HUDEP-2 (cell line): ENCODE measurements at regions not wholly inside any gene's neighbourhood (a gene's known extent, or its start where the extent isn't known, plus 50 kb on each side); places are given as distances from the start of the nearest gene placed in this dataset.
"Not testable (repeated sequence)": the region's sequence is repeated elsewhere in the genome, so short reads cannot be mapped to it uniquely, and the experiment has no call there.

Experiments
- DNase-seq, 76 experiments: peaks; one replicate each; lab custom pipeline; 2025; ENCODE audit not compliant: unreplicated experiment in 76 of 76; lab: John Stamatoyannopoulos, UW

DNA sequence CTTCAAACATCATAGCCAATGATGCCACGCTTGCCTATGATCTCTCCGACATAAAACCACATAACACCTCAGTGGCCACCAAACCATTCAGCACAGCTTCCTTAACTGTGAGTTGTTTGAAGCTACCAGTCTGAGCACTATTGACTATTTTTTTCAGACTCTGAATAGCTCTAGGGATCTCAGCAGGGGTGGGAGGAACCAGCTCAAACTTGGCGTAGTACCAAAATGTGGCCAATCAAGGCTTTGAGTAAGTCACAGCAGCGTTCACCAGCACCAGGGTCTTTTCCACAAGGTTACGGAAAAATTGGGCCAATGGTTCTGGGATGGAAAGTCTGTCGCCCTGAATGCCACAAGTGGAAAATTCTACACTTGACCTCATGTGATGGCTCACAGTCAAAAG, 70.6 kb downstream of the SMPDL3A start:
- DNase-seq: peak in 2 of 76 experiments; percentile 2 to 7

DNA sequence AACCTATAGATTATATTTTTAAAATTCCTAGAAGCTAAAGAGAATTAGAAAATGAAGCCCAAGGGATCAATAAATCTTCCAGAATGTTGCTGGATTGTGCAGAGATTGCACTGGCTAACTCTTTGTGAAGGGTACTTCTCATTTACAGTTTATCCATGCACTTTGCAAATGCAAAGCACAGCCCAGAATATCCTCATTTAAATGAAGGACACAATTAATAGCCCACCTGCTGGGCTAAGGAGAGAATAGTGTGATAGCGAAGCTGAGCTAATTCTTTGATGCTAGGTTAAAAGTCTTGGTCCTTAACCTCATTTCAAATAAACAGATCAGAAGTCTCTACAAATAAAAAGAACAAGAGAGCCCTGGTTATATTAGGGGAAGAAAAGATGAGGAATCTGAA, 72.5 kb downstream of the SMPDL3A start:
- DNase-seq: no peak

DNA sequence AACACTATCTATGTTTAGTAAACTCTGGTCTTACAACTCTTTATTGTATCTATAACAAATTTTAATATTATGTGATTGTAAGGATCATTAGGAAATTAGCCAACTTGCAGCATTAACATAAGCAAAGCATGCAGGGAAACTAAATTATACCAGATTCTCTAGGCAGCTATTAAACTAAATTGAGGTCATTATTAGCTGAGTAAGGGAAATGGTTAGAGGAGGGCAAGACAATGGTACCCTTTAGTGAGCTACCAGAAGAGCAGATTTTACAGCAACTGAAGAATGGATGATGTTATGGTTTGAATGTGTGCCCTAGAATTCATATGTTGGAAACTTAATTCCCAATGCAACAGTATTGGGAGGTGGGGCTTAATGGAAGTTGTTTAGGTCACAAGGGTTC, 79.1 kb downstream of the SMPDL3A start:
- no peak for DNase-seq

- DNase-seq: peak in 23 of 76 experiments; percentile 2 to 52 (median 12)
Observed at GRCh38 chr6:122869437-122870024, 80.5 kb downstream of the SMPDL3A start.

DNA sequence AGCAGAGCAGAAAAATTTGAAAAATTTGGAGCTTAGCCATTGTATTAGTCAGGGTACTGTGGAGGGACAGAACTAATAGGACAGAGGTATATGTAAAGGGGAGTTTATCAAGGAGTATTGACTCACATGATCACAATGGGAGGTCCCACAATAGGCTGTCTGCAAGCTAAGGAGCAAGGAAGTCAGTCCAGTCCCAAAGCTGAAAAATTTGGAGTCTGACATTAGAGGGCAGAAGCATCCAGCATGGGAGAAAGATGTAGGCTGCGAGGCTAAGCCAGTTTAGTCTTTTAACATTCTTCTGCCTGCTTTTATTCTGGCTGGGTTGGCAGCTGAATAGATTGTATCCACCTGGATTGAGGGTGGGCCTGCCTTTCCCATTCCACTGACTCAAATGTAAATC, 82.0 kb downstream of the SMPDL3A start:
- no peak for DNase-seq

DNA sequence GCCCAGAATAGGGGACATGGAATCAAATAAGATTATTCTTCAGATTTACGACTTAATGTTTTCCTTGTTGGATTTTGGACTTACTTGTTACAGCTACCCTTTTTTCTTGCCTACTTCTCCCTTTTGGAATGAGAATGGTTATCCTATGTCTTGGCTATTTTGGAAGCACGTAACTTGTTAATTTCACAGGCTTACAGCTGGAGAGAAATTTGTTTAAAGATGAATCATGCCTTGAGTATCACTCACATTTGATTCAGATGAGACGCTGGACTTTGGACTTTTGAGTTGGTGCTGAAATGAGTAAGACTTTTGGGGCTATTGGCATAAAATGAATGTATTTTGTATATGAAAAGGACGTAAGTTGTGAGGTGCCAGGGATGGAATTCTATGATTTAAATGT, 83.3 kb downstream of the SMPDL3A start:
- DNase-seq: no peak

DNA sequence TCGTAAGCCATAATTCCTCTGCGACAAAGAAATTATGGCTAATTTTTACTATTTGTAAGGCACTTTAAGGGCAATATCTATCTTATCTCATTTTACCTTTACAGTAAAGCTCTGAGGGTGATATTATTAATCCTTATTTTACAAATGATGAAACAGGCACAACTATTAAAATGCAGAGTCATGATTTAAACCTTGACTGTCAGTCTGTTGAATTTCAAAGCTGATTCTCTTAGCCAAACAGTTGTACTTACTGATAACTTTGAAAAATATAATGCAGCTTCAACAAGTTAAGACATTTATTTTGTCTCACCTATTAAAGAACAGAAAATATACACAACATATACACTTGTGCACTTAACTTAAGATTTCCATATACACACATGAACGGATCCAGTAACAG, 88.2 kb downstream of the SMPDL3A start:
- DNase-seq: no peak

DNA sequence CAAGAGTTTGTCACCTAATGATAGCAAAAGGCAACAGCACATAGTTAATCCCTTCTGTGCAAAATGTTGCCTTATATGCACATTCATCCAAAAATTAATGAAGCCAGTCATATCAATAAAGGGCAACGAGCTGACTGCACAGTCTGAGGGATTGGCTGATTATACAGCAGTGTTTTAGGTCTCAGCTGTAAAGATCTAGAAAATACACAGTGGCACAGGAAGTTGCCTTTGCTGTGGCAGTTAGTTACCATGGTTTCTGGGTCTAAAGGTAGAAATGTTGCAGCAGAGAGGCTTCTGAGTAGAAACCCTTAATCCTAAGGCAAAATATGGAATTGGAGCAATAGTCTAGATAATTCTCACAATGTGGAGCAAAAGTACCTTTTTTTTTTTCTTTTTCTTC, 89.7 kb downstream of the SMPDL3A start:
- DNase-seq: peak in 1 of 76 experiments; percentile 4

DNA sequence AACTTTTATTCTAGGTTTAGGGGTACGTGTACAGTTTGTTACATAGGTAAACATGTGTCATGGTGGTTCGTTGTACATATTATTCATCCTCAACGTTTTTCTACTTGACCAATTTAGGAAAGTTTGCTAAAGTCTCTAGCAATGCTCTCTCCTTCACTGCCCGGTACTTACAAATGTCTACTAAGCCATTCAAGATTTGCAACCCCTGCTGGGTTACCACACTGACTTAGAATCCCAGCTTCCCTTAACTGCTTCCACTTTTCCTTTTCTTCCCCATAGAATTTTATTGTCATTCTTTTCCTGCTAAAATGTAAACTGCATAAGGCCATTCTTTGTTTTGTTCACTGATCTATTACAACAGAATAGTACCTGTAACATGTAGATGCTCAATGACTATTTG, 97.4 kb downstream of the SMPDL3A start:
- no peak for DNase-seq

DNA sequence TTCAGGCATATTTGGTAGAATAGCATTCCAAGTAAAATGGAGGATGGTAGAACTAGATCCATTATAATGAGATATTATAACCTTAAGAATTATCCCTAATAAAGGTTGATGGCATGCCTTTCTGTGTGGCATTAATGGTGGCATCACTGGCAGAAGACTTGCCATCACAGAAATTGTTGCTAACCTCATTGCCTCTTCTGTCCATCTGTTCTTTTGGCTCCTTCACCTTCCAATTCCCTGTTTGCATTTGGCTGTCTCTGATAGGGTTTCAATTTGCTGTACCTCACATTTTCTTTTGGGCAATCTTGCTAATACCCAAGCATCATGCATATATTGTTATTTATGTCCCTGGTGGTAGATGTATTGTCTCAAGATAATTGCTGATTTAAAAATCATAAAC, 98.9 kb downstream of the SMPDL3A start:
- no peak for DNase-seq

GRCh38 chr6:122888680-122889079, 99.6 kb downstream of the SMPDL3A start:
- DNase-seq: not testable (repeated sequence)

DNA sequence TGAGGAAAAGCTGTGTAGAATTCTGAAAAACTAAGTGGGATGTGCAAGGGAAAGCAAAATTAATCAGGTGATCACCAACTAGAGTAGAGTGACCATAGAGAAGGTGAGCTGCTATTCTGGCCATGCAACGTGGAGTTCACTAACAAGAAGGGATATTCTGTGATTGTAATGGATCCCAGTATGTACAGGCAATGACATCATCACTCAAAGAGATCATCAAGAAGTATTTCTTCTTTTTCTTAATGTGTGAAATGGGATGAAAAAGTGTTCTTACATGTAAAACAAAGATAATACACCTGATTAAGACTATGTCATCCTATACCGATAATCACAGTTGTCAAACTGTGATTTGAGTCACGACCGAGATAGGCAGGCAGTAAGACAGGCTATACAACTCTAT, 101.2 kb downstream of the SMPDL3A start:
- DNase-seq: no peak

DNA sequence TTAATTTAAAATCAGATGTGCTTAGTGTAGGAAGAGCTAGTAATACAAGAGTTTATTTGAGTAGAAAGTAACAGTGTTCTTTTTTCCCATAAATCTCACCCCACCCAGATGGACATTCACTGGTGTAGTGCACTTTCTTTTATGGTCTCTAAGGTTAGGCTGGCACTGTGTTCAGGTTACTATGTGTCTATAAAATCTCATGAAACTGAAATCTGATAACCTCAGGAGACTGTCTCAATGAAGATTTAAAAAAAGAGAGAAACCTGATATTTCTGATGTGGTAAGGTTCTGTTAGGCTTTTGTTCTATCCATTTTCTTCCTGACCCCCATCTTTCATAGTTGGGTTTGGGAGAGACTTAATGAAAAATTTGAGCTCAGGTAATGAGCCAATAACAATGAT, 101.2 kb upstream of the CLVS2 start:
- no peak for DNase-seq

GRCh38 chr6:122902326-122902725, 93.7 kb upstream of the CLVS2 start:
- no peak for DNase-seq

DNA sequence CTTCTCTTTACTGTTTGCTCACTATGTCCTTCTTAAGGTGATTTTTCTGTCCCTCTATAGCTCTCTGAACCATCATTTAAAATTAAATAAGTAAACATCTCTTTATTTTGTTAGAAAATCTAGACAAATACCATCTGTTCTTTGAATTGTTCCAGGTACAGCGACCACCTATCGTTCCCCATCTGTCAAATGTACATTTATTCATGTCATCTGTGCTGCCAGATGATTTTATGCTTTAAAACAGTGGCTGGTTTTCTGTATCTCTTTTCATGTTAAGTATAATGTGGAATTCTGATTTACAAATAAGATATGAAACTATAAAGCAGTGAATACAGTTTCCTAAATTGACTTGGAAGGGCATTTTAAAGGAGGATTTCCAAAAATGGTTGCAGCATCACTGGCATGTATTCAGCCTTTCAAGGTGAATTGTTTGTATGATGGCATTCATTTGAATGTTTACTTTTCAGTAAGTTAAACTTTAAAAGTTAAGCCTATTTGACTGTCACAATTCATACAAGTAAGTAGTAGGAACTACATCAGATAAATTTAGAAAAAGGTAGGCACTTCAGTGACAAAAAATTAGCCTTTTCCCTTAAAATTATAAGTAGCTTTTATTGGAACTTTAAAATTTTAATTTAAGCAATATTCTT, 92.6 kb upstream of the CLVS2 start:
- no peak for DNase-seq

- DNase-seq: no peak
Observed at GRCh38 chr6:122904166-122904565, 91.9 kb upstream of the CLVS2 start.

- DNase-seq: no peak
Observed at GRCh38 chr6:122913558-122913957, 82.5 kb upstream of the CLVS2 start.

- no peak for DNase-seq
Observed at GRCh38 chr6:122918714-122919113, 77.3 kb upstream of the CLVS2 start.

GRCh38 chr6:122930252-122931180, 65.5 kb upstream of the CLVS2 start:
- DNase-seq: no peak

GRCh38 chr6:122931916-122932315, 64.1 kb upstream of the CLVS2 start:
- DNase-seq: no peak

- DNase-seq: not testable (repeated sequence)
Observed at GRCh38 chr6:122944936-122945335, 51.1 kb upstream of the CLVS2 start.
